ENCODE measurements at regions not wholly inside any gene's neighbourhood (a gene's known extent, or its start where the extent isn't known, plus 50 kb on each side); places are given as distances from the start of the nearest gene placed in this dataset.

DNA sequence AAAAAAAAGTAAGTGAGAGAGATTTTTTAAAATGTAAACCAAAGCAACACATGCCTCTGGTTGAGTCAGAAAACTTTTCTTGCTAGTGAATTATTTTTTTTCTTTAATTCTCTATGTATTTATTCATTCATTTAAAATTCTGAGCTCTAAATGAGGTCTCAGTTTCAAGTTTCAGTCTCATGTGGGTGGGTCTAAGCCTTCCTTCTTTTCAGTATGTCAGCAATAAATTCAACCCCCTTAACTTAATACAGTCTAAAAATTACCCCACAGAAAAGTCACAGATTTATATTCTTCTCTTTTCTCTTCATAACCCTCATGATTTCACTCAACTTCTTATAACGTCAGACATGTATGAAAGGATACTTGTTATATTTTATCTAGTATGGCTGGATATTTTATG is 663.3 kb upstream of the PTCHD4 start:
- WGBS, 2 donors: 78 to 88% methylated on average over 1 of the region's 1 CpG

DNA sequence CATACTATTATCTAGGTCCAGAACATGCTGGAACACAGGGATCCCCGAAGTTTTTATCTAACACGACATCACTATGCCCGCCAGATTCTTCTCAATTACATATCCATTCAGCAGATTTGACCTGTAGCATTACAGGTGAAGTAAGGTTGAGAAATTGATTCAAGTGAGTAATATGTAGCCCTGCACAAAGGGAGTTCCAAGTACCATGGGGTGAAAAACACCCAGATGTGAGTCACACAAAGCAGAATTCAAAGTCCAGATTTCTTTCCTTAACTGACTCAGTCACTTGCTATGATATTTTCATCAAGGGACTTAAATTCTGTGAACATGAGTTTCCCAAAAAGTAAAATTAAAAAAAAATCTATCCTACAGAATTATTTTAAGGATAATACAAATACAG is 655.4 kb upstream of the PTCHD4 start:
- Histone ChIP-seq H3K27me3 (no peaks in the 10 kb centered on the region), H3K4me1 (no peaks in the 10 kb centered on the region), H3K36me3 (no peaks in the 10 kb centered on the region), H3K27ac (no peak overlapping the region), H3K4me3 (replicated peaks in 1 of 3) (no peak overlapping the region), H3K9me3 (no peaks in the 10 kb centered on the region)
- intact Hi-C loops (cut with DNase I): no loop called here
- TF ChIP-seq POLR2A (IDR thresholded peaks at IDR 0.05): no peak
- no peak for TF ChIP-seq CTCF (IDR thresholded peaks at IDR 0.05)
- WGBS, 2 donors: 88 to 89% methylated on average over 3 of the region's 3 CpGs
- DNase-seq: no peak

More for the DNA sequence above, 663.3 kb upstream of the PTCHD4 start:
- TF ChIP-seq POLR2A (IDR thresholded peaks at IDR 0.05): no peak
- no peak for TF ChIP-seq CTCF (IDR thresholded peaks at IDR 0.05)
- H3K27me3 ChIP-seq: no peaks in the 10 kb centered on the region
- intact Hi-C loops (cut with DNase I): no loop called here
- no peak overlapping the region for H3K4me3 ChIP-seq (replicated peaks in 1 of 3)
- no peak overlapping the region for H3K27ac ChIP-seq
- DNase-seq: no peak
- no peaks in the 10 kb centered on the region for H3K4me1 ChIP-seq
- no peaks in the 10 kb centered on the region for H3K36me3 ChIP-seq
- H3K9me3 ChIP-seq: no peaks in the 10 kb centered on the region

DNA sequence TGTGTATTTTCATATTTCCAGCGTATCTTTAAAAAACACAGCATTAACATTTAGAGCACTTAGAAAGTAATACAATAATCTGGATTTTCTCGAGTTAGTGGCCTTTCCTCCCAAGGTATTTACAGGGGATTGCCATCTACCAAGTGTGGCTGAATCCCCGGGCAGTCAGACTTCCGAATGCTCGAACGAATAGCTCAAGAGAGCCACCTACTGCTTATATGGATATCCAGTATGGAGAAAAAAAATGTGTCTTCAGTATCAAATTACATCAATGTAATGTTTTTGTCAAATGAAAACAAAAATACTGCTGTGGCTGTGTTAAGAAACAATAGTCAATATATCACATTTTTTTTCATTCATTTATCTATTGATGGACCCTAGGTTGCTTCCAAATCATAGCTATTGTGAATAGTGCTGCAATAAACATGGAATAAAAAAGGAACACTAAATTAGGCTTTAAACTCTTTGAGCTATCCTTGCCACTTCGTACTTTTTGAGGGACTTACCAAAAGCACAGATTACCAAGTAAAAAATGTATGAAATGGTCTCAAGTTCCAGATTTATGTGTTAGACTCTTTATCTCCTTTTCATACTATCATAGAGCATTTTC is 654.5 kb upstream of the PTCHD4 start:
- H3K27me3 ChIP-seq: no peaks in the 10 kb centered on the region
- H3K27ac ChIP-seq: no peak overlapping the region
- no peak overlapping the region for H3K4me3 ChIP-seq (replicated peaks in 1 of 3)
- H3K36me3 ChIP-seq: no peaks in the 10 kb centered on the region
- TF ChIP-seq CTCF (IDR thresholded peaks at IDR 0.05) (peak in 4 of 6 experiments; percentile 16 to 58 (median 50)), POLR2A (IDR thresholded peaks at IDR 0.05) (no peak)
- no peaks in the 10 kb centered on the region for H3K9me3 ChIP-seq
- 12 to 13% methylated on average over 7 of the region's 7 CpGs for WGBS, 2 donors
- intact Hi-C loops (cut with DNase I): no loop called here
- H3K4me1 ChIP-seq: no peaks in the 10 kb centered on the region
- DNase-seq: peak; percentile 8 to 20

- no peak overlapping the region for H3K27ac ChIP-seq
- no peak for DNase-seq
- H3K36me3 ChIP-seq: no peaks in the 10 kb centered on the region
- TF ChIP-seq POLR2A (IDR thresholded peaks at IDR 0.05) (no peak), CTCF (IDR thresholded peaks at IDR 0.05) (no peak)
- H3K9me3 ChIP-seq: no peaks in the 10 kb centered on the region
- no peaks in the 10 kb centered on the region for H3K4me1 ChIP-seq
- intact Hi-C loops (cut with DNase I): no loop called here
- no peak overlapping the region for H3K4me3 ChIP-seq (replicated peaks in 1 of 3)
- no peaks in the 10 kb centered on the region for H3K27me3 ChIP-seq
- 79 to 86% methylated on average over 6 of the region's 6 CpGs for WGBS, 2 donors
Observed at GRCh38 chr6:48764286-48765044, 653.5 kb upstream of the PTCHD4 start.

GRCh38 chr6:48757661-48758060 is 646.7 kb upstream of the PTCHD4 start:
- Histone ChIP-seq H3K27ac (no peak overlapping the region), H3K4me3 (replicated peaks in 1 of 3) (no peak overlapping the region), H3K27me3 (no peaks in the 10 kb centered on the region), H3K36me3 (no peaks in the 10 kb centered on the region), H3K9me3 (no peaks in the 10 kb centered on the region), H3K4me1 (no peaks in the 10 kb centered on the region)
- DNase-seq: no peak
- TF ChIP-seq POLR2A (IDR thresholded peaks at IDR 0.05) (no peak), CTCF (IDR thresholded peaks at IDR 0.05) (no peak)
- 82 to 88% methylated on average over 1 of the region's 1 CpG for WGBS, 2 donors
- intact Hi-C loops (cut with DNase I): no loop called here
